H1 (cell line): ENCODE measurements at regions not wholly inside any gene's neighbourhood (a gene's known extent, or its start where the extent isn't known, plus 50 kb on each side); places are given as distances from the start of the nearest gene placed in this dataset.

Source experiments
- CTCF ChIA-PET: fragments of 300-600 bp; sonication (Branson Sonifier 250); formaldehyde crosslinking; loops from one replicate; lab custom pipeline; 2021; ENCODE audit not compliant: partially characterized antibody; lab: Charles Lee
- POLR2A ChIA-PET: fragments of 300-600 bp; sonication (Branson Sonifier 250); formaldehyde crosslinking; loops from one replicate; lab custom pipeline; 2021; ENCODE audit warnings: inconsistent platforms; ENCODE audit not compliant: partially characterized antibody; lab: Charles Lee
- DNase-seq, 2 experiments: peaks; one replicate each; pipeline versions ENCODE4 v3.0.0 to v3.0.0-alpha.2; 2010 to 2022; ENCODE audit warnings: low spot score in 2 of 2, low read depth in 1 of 2, mixed read lengths in 1 of 2
- FAIRE-seq: peaks from 2 replicates; lab custom pipeline; 2011; peaks lifted over from hg19 to GRCh38; lab: Jason Lieb, UNC
- H2AFZ ChIP-seq: 2 replicates; pipeline ENCODE4 v1.8.1; 2012; ENCODE audit warnings: low read length, inconsistent platforms
- H2AK5ac ChIP-seq: 2 replicates; pipeline ENCODE4 v1.6.1; 2013; ENCODE audit warnings: low read depth, low read length
- H2BK120ac ChIP-seq: replicated peaks from 2 replicates; pipeline ENCODE3; 2013; ENCODE audit warnings: low read depth, low read length, inconsistent platforms
- H2BK12ac ChIP-seq: 2 replicates; pipeline ENCODE4 v1.6.1; 2013; ENCODE audit warnings: low read depth, low read length
- H2BK15ac ChIP-seq: 2 replicates; pipeline ENCODE4 v1.6.1; 2013; ENCODE audit warnings: low read length
- H2BK20ac ChIP-seq: 2 replicates; pipeline ENCODE4 v1.6.1; 2013; ENCODE audit warnings: low read length
- H2BK5ac ChIP-seq: 2 replicates; pipeline ENCODE4 v1.6.1; 2013; ENCODE audit warnings: low read depth, low read length
- H3K14ac ChIP-seq: 2 replicates; pipeline ENCODE4 v1.6.1; 2013; ENCODE audit warnings: inconsistent platforms; ENCODE audit not compliant: insufficient read length
- H3K18ac ChIP-seq: 2 replicates; pipeline ENCODE4 v1.6.1; 2013; ENCODE audit warnings: low read length; ENCODE audit errors: extremely low read depth
- H3K23ac ChIP-seq: 2 replicates; pipeline ENCODE4 v1.6.1; 2013; ENCODE audit warnings: inconsistent platforms; ENCODE audit not compliant: insufficient read length
- H3K23me2 ChIP-seq: 2 replicates; pipeline ENCODE4 v1.6.1; 2013; ENCODE audit warnings: low read depth, low read length
- H3K27ac ChIP-seq: 2 replicates; pipeline ENCODE4 v1.6.1; 2011; ENCODE audit warnings: low read depth, low read length, inconsistent platforms
- H3K27me3 ChIP-seq, 4 experiments: replicated peaks in 1 of 4; 1 replicate in 1 of 4; 2 replicates in 3 of 4; pipeline versions ENCODE4 v1.6.1 to v1.8.1; 2011 to 2013; ENCODE audit warnings: low read length in 3 of 4, mild to moderate bottlenecking in 3 of 4, inconsistent platforms in 2 of 4, mixed read lengths in 2 of 4, moderate library complexity in 1 of 4; ENCODE audit not compliant: control insufficient read depth in 3 of 4, insufficient read depth in 3 of 4; ENCODE audit errors: extremely low read depth in 1 of 4
- H3K36me3 ChIP-seq, 4 experiments: 2 replicates each; pipeline versions ENCODE4 v1.6.1 to v1.8.1; 2011 to 2013; ENCODE audit warnings: mild to moderate bottlenecking in 4 of 4, low read length in 3 of 4, moderate library complexity in 2 of 4, control low read depth in 1 of 4, inconsistent platforms in 1 of 4; ENCODE audit not compliant: insufficient read depth in 4 of 4, control insufficient read depth in 2 of 4
- H3K4ac ChIP-seq: replicated peaks from 2 replicates; pipeline ENCODE3; 2013; ENCODE audit warnings: low read length, low read depth, mixed read lengths, inconsistent platforms; ENCODE audit not compliant: insufficient read length
- H3K4me1 ChIP-seq, 4 experiments: replicated peaks in 1 of 4; 1 replicate in 1 of 4; 2 replicates in 3 of 4; pipeline versions ENCODE4 v1.6.1 to v1.8.1; 2011 to 2013; ENCODE audit warnings: low read length in 3 of 4, inconsistent platforms in 2 of 4, mixed read lengths in 1 of 4; ENCODE audit not compliant: insufficient read depth in 4 of 4, control insufficient read depth in 3 of 4
- H3K4me2 ChIP-seq, 2 experiments: 2 replicates each; pipeline versions ENCODE4 v1.6.1 to v1.8.1; 2011 to 2013; ENCODE audit warnings: low read depth in 2 of 2, low read length in 2 of 2, control low read depth in 1 of 2, inconsistent platforms in 1 of 2, mild to moderate bottlenecking in 1 of 2; ENCODE audit not compliant: insufficient read depth in 1 of 2
- H3K4me3 ChIP-seq, 4 experiments: fragments of 200-600, 300-600 bp in 1 of 4; sonication (generic), shearing (Covaris generic), sonication (Bioruptor Twin) in 1 of 4; 2 replicates each; pipeline versions ENCODE4 v1.5.1 to v1.8.1; 2011 to 2016; ENCODE audit warnings: low read length in 4 of 4, low read depth in 3 of 4, control low read depth in 2 of 4, inconsistent platforms in 2 of 4, mild to moderate bottlenecking in 2 of 4, mixed read lengths in 1 of 4, moderate library complexity in 1 of 4; ENCODE audit not compliant: insufficient read depth in 2 of 4; ENCODE audit errors: extremely low read depth in 1 of 4
- H3K56ac ChIP-seq: replicated peaks from 2 replicates; pipeline ENCODE3; 2013; ENCODE audit warnings: low read depth, mild to moderate bottlenecking, mixed read lengths, low read length, inconsistent platforms; ENCODE audit not compliant: insufficient read length
- H3K79me1 ChIP-seq: 2 replicates; pipeline ENCODE4 v1.6.1; 2013; ENCODE audit warnings: low read depth, low read length, control low read depth
- H3K79me2 ChIP-seq, 2 experiments: 2 replicates each; pipeline versions ENCODE4 v1.6.1 to v1.8.1; 2012 to 2013; ENCODE audit warnings: low read length in 2 of 2, mild to moderate bottlenecking in 2 of 2, inconsistent platforms in 1 of 2; ENCODE audit not compliant: insufficient read depth in 2 of 2, control insufficient read depth in 1 of 2
- H3K9ac ChIP-seq, 4 experiments: replicated peaks in 1 of 4; 1 replicate in 1 of 4; 2 replicates in 3 of 4; pipeline versions ENCODE4 v1.6.1 to v1.8.1; 2011 to 2013; ENCODE audit warnings: low read depth in 3 of 4, low read length in 3 of 4, control low read depth in 2 of 4, mild to moderate bottlenecking in 2 of 4, moderate library complexity in 2 of 4, inconsistent platforms in 1 of 4; ENCODE audit errors: extremely low read depth in 1 of 4
- H3K9me3 ChIP-seq, 2 experiments: 2 replicates each; pipeline versions ENCODE4 v1.6.1 to v1.8.1; 2012 to 2013; ENCODE audit warnings: mild to moderate bottlenecking in 2 of 2, moderate library complexity in 2 of 2, control low read depth in 1 of 2, inconsistent platforms in 1 of 2, low read depth in 1 of 2, low read length in 1 of 2, mixed read lengths in 1 of 2; ENCODE audit not compliant: insufficient read depth in 2 of 2
- H4K20me1 ChIP-seq, 2 experiments: replicated peaks in 1 of 2; 2 replicates each; pipeline versions ENCODE3 to v1.8.1; 2011 to 2013; ENCODE audit warnings: inconsistent platforms in 2 of 2, low read length in 2 of 2, mild to moderate bottlenecking in 1 of 2; ENCODE audit not compliant: insufficient read depth in 2 of 2, control insufficient read depth in 1 of 2
- H4K5ac ChIP-seq: 2 replicates; pipeline ENCODE4 v1.6.1; 2013; ENCODE audit warnings: low read length, low read depth, mixed read lengths, inconsistent platforms; ENCODE audit not compliant: insufficient read length
- H4K8ac ChIP-seq: 2 replicates; pipeline ENCODE4 v1.8.0; 2013; ENCODE audit warnings: mild to moderate bottlenecking, moderate library complexity, low read length, inconsistent platforms; ENCODE audit not compliant: insufficient read depth; ENCODE audit errors: extremely low read depth
- H4K91ac ChIP-seq: replicated peaks from 2 replicates; pipeline ENCODE3; 2013; ENCODE audit warnings: low read length, mixed read lengths, inconsistent platforms; ENCODE audit not compliant: insufficient read length
- RBBP5 ChIP-seq: IDR thresholded peaks from 2 replicates; pipeline ENCODE4 v1.7.1; 2012; ENCODE audit warnings: low read depth, mild to moderate bottlenecking, inconsistent platforms, low read length, moderate library complexity, borderline replicate concordance
- RFX5 ChIP-seq: IDR thresholded peaks from 2 replicates; pipeline ENCODE4 v1.6.1; 2011; ENCODE audit warnings: low read depth, low read length, improper control_type of control experiment, borderline replicate concordance
- SP4 ChIP-seq: IDR thresholded peaks from 2 replicates; pipeline ENCODE4 v1.6.1; 2012; ENCODE audit warnings: low read length, inconsistent platforms
- SRF ChIP-seq: IDR thresholded peaks from 2 replicates; pipeline ENCODE4 v1.6.1; 2011; ENCODE audit warnings: mild to moderate bottlenecking, low read depth, low read length, moderate library complexity
- TAF7 ChIP-seq: optimal IDR thresholded peaks from 2 replicates; pipeline ENCODE3; 2011; ENCODE audit warnings: low read depth, mild to moderate bottlenecking, inconsistent platforms, low read length, moderate library complexity, borderline replicate concordance
- WGBS, 2 experiments: shearing (Covaris generic) in 1 of 2; methylation state at CpG; one replicate each; pipeline versions ENCODE4 v1.1.6 to v1.1.7; 2013 to 2015; ENCODE audit warnings: low lambda C conversion rate in 2 of 2, mixed read lengths in 2 of 2, inconsistent platforms in 1 of 2, low coverage in 1 of 2, missing lambda C conversion rate in 1 of 2; ENCODE audit not compliant: insufficient replicate concordance in 2 of 2, insufficient coverage in 1 of 2, insufficient read length in 1 of 2; ENCODE audit errors: extremely low coverage in 1 of 2, missing lambda C conversion rate in 1 of 2; 5-methylcytosine and 5-hydroxymethylcytosine counted together

DNA sequence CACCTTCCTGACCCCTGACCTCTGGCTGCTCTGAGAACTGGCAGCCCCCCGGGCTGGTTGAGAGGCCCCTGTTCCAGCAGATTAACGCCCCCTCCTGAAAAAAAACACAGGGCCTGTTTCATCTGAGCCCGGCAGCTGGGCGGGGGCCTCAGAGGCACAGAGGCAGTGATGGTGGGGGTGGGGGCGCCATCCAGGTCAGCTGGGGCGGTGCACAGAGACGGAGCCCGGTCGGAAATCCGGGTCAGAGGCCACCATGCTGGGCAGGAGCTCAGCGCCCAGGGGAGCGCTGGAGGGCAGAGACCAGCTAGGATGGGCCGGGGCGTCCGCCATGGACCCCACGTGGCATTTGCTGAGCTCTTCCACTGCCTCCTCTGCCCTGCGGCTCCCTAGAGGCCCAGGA is 68.0 kb downstream of the UNCX start:
- no peak overlapping the region for H3K27ac ChIP-seq
- H3K4me1 ChIP-seq, result no peaks in the 10 kb centered on the region; a peak in 1 of 7 replicates
- no peak overlapping the region; the same call in 1 of the 2 replicates for H4K8ac ChIP-seq
- H3K27me3 ChIP-seq, result no peaks in the 10 kb centered on the region
- H3K36me3 ChIP-seq, result no peaks in the 10 kb centered on the region
- H3K14ac ChIP-seq, result no peak overlapping the region
- no peak overlapping the region for H3K4me2 ChIP-seq
- H3K79me1 ChIP-seq, result no peaks in the 10 kb centered on the region
- no peak overlapping the region for H4K5ac ChIP-seq
- H3K56ac ChIP-seq, result no peak overlapping the region
- no peak overlapping the region for H2BK15ac ChIP-seq
- H2AK5ac ChIP-seq, result no peak overlapping the region
- no peak overlapping the region for H3K18ac ChIP-seq
- no peak overlapping the region for H3K9ac ChIP-seq
- DNase-seq, result no peak
- H2AFZ ChIP-seq, result no peak overlapping the region
- WGBS, 2 experiments, result 88% methylated on average over 14 of the region's 17 CpGs; no CpG with 5 or more reads in 1 of the 2 experiments
- POLR2A ChIA-PET, result interaction anchor here (0.8 kb wide), 1 partner anchor 9 kb away, joined by 3 read pairs; no protein-coding TSS in a partner anchor
- peaks cover under 1% of the 10 kb centered on the region; the same call in 1 of the 2 replicates for H3K23me2 ChIP-seq
- no peak for TF ChIP-seq SRF
- no peak for TF ChIP-seq SP4
- TF ChIP-seq RFX5, result no peak
- no peak for TF ChIP-seq TAF7
- no peak for TF ChIP-seq RBBP5
- TF ChIP-seq, all 59 proteins: peak for 0
- Histone ChIP-seq H3K4me3 (no peak overlapping the region), H3K23ac (no peak overlapping the region), H4K91ac (no peak overlapping the region), H2BK12ac (no peak overlapping the region), H3K79me2 (no peaks in the 10 kb centered on the region), H4K20me1 (no peaks in the 10 kb centered on the region), H2BK120ac (no peak overlapping the region), H3K4ac (no peak overlapping the region), H3K9me3 (no peaks in the 10 kb centered on the region), H2BK5ac (no peak overlapping the region), H2BK20ac (no peak overlapping the region)
- CTCF ChIA-PET, result interaction anchor here (1.0 to 1.3 kb wide), 4 partner anchors 11 to 132 kb away, joined by 3 to 4 read pairs (median 4); no protein-coding TSS in a partner anchor
- no peak for FAIRE-seq
